ENCODE measurements at regions not wholly inside any gene's neighbourhood (a gene's known extent, or its start where the extent isn't known, plus 50 kb on each side); places are given as distances from the start of the nearest gene placed in this dataset.

- no peak for DNase-seq (ENCODE audit: low read depth)
Observed at GRCh38 chr3:19717736-19718135, 216.3 kb downstream of the EFHB start.

GRCh38 chr3:19711160-19711782 lies 222.7 kb downstream of the EFHB start:
- DNase-seq (ENCODE audit: low read depth) = no peak

- no peak for DNase-seq (ENCODE audit: low read depth)
Observed at GRCh38 chr3:19702416-19703078, 231.5 kb downstream of the EFHB start.

GRCh38 chr3:19688767-19689166 lies 245.2 kb downstream of the EFHB start:
- no peak for DNase-seq (ENCODE audit: low read depth)

- DNase-seq (ENCODE audit: low read depth) = no peak
Observed at GRCh38 chr3:19668163-19668562, 265.9 kb downstream of the EFHB start.

- no peak for DNase-seq (ENCODE audit: low read depth)
Observed at GRCh38 chr3:19662486-19662885, 271.5 kb downstream of the EFHB start.

- DNase-seq (ENCODE audit: low read depth) = no peak
Observed at GRCh38 chr3:19652336-19652735, 281.7 kb downstream of the EFHB start.

- DNase-seq (ENCODE audit: low read depth) = no peak
Observed at GRCh38 chr3:19645093-19645492, 288.9 kb downstream of the EFHB start.

GRCh38 chr3:19644405-19644804 lies 289.6 kb downstream of the EFHB start:
- no peak for DNase-seq (ENCODE audit: low read depth)

- no peak for DNase-seq (ENCODE audit: low read depth)
Observed at GRCh38 chr3:19641408-19641807, 292.6 kb downstream of the EFHB start.

- no peak for DNase-seq (ENCODE audit: low read depth)
Observed at GRCh38 chr3:19632099-19633074, 301.6 kb downstream of the EFHB start.

- no peak for DNase-seq (ENCODE audit: low read depth)
Observed at GRCh38 chr3:19598870-19599269, 335.1 kb downstream of the EFHB start.

- DNase-seq (ENCODE audit: low read depth) = no peak
Observed at GRCh38 chr3:19596408-19596807, 337.6 kb downstream of the EFHB start.

- no peak for DNase-seq (ENCODE audit: low read depth)
Observed at GRCh38 chr3:19595884-19596283, 338.1 kb downstream of the EFHB start.
